ENCODE measurements at regions not wholly inside any gene's neighbourhood (a gene's known extent, or its start where the extent isn't known, plus 50 kb on each side); places are given as distances from the start of the nearest gene placed in this dataset.
A peak's percentile ranks its signal among the peaks of the same experiment; 100 is the strongest.
"Not testable (repeated sequence)": the region's sequence is repeated elsewhere in the genome, so short reads cannot be mapped to it uniquely, and the experiment has no call there.

DNA sequence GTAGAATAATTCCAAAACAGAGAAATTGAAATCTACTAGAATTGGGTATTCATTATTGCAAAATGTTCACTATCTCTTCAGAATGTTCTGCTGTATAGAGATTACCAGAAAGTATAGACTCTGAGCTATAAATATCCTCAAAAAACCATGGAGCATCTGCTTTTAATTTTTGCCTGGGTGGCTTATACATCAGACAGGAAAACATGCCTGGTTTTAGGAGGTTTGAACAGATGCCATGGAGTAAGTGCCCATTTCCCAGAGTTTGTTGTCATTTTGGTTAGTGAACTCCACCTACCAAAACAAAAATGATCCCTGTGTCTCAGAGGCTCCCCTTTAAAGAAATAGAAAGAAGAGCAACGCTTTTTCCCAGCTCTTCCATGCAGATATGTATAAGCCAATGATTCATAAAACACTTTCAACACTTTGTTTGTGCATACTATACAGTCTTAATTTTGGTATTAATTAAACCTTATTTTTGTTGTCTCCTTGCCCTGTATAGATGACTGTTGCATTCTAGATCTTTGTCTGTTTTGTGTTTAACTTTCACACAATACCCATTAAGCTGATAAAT, 68.7 kb downstream of the MEPE start:
- DNase-seq (ENCODE audit: low spot score): peak; percentile 48

GRCh38 chr4:87904639-87905160, 70.8 kb upstream of the SPP1 start:
- no peak for DNase-seq (ENCODE audit: low spot score)

GRCh38 chr4:87908336-87908735, 67.2 kb upstream of the SPP1 start:
- DNase-seq (ENCODE audit: low spot score): peak; percentile 53

- no peak for DNase-seq (ENCODE audit: low spot score)
Observed at GRCh38 chr4:87910795-87911194, 64.7 kb upstream of the SPP1 start.

DNA sequence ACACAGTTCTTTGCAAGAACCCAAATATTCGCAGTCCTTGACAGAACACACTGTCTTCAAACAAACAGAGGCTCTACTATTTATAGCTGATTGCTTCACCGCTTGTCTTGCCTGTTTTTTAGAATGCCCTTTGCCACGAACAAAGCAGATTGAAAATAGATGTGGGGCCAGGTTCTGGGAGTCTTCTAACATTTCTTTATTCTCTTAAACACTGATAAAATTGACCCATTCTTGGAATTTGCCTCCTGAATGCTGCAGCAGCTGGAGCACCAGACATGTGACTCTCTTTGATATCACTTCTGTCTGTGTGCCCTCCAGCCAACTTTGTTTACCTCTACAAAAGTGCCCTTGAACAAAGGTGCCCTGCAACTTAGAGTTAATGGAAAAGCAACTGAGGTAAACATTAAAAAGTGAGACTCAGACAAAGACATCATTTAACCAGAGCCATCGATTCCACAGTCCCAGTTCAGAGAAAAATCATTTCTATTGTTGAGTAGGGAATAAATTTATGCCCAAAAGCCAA, 64.2 kb upstream of the SPP1 start:
- peak; percentile 23 for DNase-seq (ENCODE audit: low spot score)

DNA sequence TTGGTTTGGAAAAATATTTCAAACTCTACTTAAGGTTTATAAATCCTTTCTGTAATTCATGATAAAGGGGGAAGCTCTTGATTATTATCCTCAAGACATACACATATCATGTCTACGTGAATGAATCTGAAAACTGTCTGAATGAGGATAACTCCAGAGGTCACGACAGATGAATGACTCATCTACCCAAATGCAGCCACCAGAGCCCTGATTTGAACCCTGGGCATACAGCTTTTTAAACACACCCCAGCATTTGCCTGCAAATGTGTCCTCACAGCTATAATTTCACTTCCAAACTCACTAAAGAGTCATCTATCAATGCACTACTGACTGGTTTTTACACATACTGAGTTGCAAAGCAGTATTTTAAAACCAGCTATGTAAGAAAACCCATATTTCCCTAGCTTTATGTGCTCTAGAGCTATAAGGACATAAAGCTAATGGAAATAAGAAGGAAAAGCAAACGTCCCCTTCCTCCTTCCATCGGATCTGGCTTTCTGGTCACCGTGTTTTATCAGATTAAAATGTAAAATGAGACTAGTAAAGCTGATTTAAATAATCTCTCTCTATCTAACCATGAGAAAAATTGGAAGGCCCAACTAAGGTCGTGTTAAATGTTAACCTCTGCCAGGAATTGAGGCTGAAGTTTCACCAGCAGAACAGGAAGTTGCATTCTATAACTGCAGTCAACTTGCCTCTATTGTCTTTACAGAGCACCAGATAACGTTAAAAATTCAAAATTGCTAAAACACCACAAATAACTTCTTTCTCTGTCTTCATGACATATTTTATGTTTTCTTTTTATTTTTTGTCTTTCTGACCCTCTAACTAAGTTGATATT, 63.1 kb upstream of the SPP1 start:
- no peak for DNase-seq (ENCODE audit: low spot score)

- DNase-seq (ENCODE audit: low spot score): no peak
Observed at GRCh38 chr4:87913896-87914295, 61.6 kb upstream of the SPP1 start.

DNA sequence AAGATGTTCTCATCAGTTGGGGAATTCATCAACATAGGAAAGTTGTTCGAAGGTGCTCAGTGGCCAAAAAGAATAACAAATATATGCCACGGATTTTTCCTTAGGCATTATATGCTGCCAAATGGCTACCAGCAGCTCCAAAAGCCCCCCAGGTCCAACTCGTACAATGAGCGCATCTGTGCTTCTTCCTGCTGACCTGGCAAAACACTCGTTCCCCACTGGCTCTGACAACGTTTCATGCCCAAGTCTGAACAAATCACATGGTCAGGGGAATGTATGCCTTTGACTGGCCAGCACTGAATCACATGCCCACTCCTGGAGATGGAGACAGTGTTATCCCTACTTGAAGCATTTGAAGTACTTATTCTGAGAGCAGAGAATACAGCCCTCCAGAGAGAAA, 59.9 kb upstream of the SPP1 start:
- DNase-seq (ENCODE audit: low spot score): no peak

- DNase-seq (ENCODE audit: low spot score): no peak
Observed at GRCh38 chr4:87916626-87917025, 58.9 kb upstream of the SPP1 start.

- DNase-seq (ENCODE audit: low spot score): not testable (repeated sequence)
Observed at GRCh38 chr4:87917911-87918310, 57.6 kb upstream of the SPP1 start.

GRCh38 chr4:87918314-87919058, 57.0 kb upstream of the SPP1 start:
- DNase-seq (ENCODE audit: low spot score): no peak

DNA sequence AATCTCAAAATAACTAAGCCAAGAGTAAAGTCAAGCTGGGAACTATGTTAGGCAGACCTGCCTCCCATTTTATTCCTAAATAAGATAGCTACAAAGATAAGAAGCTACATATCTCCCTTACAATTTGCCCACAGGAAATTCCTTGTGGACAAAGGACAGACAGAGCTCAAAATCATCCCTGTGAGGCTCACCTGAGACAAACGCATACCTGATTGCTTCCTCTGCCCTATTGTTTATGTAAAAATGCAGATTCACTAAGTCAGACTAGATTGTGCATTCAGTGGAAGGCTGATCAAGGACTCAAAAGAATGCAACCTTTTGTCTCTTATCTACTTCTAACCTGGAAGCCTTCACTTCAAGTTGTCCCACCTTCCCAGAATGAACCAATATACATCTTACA, 56.2 kb upstream of the SPP1 start:
- not testable (repeated sequence) for DNase-seq (ENCODE audit: low spot score)

DNA sequence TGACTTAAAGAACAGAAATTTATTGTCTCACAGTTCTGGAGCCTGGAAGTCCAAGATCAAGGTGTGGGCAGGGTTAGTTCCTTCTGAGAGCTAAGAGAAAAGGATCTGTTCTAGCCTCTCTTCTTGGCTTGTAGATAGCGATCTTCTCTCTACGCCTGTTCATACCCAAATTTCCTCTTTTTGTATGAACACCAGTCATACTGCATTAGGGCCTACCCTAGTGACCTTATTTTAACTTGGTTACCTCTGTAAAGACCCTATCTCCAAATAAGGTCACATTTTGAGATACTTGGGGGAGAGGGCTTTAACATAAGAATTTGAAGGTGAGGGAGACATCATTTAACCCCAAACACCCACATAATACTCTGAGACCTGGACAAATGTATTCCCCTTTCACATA, 55.6 kb upstream of the SPP1 start:
- no peak for DNase-seq (ENCODE audit: low spot score)

GRCh38 chr4:87920478-87920877, 55.0 kb upstream of the SPP1 start:
- DNase-seq (ENCODE audit: low spot score): no peak

- DNase-seq (ENCODE audit: low spot score): not testable (repeated sequence)
Observed at GRCh38 chr4:87921626-87922479, 53.7 kb upstream of the SPP1 start.

DNA sequence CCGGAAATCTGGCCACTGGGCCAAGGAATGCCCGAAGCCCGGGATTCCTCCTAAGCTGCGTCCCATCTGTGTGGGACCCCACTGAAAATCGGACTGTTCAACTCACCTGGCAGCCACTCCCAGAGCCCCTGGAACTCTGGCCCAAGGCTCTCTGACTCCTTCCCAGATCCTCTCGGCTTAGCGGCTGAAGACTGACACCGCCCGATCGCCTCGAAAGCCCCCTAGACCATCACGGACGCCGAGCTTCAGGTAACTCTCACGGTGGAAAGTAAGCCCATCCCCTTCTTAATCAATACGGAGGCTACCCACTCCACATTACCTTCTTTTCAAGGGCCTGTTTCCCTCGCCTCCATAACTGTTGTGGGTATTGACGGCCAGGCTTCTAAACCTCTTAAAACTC, 51.4 kb upstream of the SPP1 start:
- not testable (repeated sequence) for DNase-seq (ENCODE audit: low spot score)
